ENCODE measurements at regions not wholly inside any gene's neighbourhood (a gene's known extent, or its start where the extent isn't known, plus 50 kb on each side); places are given as distances from the start of the nearest gene placed in this dataset.
"Not testable (repeated sequence)": the region's sequence is repeated elsewhere in the genome, so short reads cannot be mapped to it uniquely, and the experiment has no call there.

DNA sequence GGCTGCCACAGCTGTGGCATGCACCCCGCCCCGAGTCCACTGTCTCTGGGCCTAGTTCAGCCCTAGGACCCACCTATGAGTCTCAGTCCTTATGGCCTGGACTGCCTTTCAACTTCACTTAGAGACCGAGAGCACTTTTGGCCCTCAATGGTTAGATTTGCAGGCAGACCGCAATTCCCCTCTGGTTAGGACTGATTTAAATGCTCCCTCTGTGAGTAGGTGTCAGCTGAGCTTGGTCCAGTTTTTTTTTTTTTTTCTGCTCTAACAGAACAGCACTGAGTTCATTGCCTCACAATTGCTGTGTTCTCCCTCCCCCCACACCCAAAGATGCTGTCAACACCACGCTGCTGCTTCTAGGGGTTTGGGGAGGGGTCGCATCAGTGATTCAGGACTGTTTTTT, 143.2 kb downstream of the BMP15 start:
- no peak overlapping the region for H3K4me3 ChIP-seq (ENCODE audit: low read depth, low read length)
- TF ChIP-seq, protein P1, sequence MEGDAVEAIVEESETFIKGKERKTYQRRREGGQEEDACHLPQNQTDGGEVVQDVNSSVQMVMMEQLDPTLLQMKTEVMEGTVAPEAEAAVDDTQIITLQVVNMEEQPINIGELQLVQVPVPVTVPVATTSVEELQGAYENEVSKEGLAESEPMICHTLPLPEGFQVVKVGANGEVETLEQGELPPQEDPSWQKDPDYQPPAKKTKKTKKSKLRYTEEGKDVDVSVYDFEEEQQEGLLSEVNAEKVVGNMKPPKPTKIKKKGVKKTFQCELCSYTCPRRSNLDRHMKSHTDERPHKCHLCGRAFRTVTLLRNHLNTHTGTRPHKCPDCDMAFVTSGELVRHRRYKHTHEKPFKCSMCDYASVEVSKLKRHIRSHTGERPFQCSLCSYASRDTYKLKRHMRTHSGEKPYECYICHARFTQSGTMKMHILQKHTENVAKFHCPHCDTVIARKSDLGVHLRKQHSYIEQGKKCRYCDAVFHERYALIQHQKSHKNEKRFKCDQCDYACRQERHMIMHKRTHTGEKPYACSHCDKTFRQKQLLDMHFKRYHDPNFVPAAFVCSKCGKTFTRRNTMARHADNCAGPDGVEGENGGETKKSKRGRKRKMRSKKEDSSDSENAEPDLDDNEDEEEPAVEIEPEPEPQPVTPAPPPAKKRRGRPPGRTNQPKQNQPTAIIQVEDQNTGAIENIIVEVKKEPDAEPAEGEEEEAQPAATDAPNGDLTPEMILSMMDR (IDR thresholded peaks at IDR 0.05; ENCODE audit: borderline replicate concordance, insufficient read depth, low read depth, low read length): no peak

DNA sequence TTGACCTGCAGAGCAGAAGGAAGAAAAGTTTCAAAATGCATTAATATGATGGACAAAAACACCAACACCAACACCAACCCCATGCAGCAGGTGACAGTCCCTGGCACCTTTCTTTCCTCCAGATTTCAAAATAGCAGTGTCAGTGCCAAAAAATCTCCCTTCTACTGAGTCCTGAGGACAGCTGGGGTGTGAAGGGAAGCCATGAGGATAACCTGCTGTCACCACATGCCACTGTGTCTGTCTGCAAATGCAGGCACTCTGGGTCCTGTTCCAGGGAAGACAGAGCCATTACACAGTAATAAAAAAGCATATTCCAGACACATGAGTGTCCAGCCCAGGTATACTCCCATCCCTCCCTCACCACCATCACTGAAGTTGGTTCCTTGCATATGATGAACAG, 187.5 kb downstream of the BMP15 start:
- TF ChIP-seq, protein P1 (IDR thresholded peaks at IDR 0.05; ENCODE audit: borderline replicate concordance, insufficient read depth, low read depth, low read length): no peak
- H3K4me3 ChIP-seq (ENCODE audit: low read depth, low read length): no peak overlapping the region

DNA sequence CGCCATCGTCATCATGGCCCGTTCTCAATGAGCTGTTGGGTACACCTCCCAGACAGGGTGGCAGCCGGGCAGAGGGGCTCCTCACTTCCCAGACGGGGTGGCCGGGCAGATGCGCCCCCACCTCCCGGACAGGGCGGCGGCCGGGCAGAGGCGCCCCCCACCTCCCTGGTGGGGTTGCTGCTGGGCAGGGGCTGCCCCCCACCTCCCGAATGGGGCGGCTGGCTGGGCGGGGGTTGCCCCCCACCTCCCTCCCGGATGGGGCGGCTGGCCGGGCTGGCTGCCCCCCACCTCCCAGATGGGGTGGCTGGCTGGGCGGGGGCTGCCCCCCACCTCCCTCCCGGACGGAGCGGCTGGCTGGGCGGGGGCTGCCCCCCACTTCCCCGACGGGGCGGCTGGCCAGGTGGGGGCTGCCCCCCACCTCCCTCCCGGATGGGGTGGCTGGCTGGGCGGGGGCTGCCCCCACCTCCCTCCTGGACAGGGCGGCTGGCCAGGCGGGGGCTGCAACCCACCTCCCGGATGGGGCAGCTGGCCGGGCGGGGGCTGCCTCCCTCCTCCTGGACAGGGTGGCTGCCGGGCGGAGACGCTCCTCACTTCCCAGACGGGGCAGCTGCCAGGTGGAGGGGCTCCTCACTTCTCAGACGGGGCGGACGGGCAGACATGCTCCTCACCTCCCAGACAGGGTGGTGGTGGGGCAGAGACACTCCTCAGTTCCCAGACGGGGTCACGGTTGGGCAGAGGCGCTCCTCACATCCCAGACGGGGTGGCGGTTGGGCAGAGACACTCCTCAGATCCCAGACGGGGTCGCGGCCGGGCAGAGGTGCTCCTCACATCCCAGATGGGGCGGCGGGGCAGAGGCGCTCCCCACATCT, 208.8 kb downstream of the BMP15 start:
- not testable (repeated sequence) for H3K4me3 ChIP-seq (ENCODE audit: low read depth, low read length)

DNA sequence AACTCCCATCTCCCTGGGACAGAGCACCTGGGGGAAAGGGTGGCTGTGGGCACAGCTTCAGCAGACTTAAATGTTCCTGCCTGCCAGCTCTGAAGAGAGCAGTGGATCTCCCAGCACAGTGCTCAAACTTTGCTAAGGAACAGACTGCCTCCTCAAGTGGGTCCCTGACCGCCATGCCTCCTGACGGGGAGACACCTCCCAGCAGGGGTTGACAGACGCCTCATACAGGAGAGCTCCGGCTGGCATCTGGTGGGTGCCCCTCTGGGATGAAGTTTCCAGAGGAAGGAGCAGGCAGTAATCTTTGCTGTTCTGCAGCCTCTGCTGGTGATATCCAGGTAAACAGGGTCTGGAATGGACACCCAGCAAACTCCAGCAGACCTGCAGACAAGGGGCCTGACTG, 206.9 kb upstream of the NUDT10 start:
- H3K4me3 ChIP-seq (ENCODE audit: low read depth, low read length): not testable (repeated sequence)

DNA sequence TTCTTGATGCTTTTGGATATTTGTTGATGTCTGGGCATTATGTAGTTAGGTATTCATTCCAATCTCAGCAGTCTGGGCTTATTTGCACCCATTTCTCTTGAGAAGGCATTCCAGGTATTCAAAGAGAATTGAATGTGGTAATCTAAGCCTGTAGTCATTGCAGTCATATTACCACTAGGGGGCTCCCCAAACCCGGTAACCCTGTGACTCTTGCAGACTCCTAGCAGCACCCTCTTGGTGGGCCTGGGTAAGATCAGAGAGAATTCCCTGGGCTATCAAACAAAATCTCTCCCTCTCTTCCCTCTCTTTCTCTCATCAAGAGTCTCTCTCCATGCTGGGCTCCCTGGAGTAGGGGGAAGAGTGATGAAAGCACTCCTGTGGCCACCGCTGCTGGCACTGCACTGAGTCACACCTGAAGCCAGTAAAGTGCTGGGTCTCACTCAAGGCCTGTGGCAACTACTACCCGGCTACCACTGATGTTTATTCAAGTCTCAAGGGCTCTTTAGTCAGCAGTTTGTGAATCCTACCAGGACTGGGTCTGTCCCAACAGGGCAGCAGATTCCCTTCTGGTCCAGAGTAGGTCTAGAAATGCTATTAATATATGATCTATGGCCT, 187.7 kb upstream of the NUDT10 start:
- TF ChIP-seq, protein P1 (IDR thresholded peaks at IDR 0.05; ENCODE audit: borderline replicate concordance, insufficient read depth, low read depth, low read length): peak; percentile 81
- no peak overlapping the region for H3K4me3 ChIP-seq (ENCODE audit: low read depth, low read length)

DNA sequence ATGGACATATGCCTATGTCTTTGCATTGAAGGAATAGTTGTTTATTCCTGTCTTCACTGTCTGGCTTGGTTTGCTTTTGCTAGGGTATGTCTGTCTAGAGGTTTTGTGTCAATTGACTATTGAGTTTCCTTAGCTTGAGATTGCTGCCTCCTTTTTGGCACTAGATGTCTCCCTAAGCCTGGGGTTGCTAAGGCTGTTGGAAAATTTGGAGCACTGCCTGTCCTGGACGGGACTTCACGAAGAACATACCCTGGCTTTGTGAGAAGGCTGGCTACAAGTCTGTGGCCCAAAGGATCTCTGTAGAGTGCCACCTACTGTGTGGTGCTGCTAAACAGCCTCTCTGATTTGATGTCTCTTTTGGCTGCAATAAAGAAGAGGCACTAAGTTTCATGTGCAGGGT, 183.8 kb upstream of the NUDT10 start:
- TF ChIP-seq, protein P1 (IDR thresholded peaks at IDR 0.05; ENCODE audit: borderline replicate concordance, insufficient read depth, low read depth, low read length): no peak
- H3K4me3 ChIP-seq (ENCODE audit: low read depth, low read length): no peak overlapping the region

DNA sequence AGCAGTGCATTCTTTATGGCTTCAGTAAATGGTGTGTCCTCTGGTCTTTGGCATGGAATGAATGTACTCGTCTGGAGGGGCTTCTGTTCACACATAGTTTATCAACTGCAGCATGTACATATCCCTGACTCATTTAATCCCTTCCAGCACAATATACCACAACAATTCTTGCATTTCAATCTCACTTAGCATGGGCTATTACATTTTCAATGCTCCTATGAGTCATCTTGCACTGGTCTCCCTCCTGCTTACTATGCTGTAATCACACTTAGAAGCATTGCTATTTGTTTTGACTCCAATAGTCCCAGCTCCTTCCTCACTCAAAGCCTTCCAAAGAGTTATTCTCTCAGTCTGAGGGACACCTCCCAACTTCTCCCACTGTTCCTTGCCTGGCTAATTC, 180.9 kb upstream of the NUDT10 start:
- TF ChIP-seq, protein P1 (IDR thresholded peaks at IDR 0.05; ENCODE audit: borderline replicate concordance, insufficient read depth, low read depth, low read length): no peak
- H3K4me3 ChIP-seq (ENCODE audit: low read depth, low read length): no peak overlapping the region

DNA sequence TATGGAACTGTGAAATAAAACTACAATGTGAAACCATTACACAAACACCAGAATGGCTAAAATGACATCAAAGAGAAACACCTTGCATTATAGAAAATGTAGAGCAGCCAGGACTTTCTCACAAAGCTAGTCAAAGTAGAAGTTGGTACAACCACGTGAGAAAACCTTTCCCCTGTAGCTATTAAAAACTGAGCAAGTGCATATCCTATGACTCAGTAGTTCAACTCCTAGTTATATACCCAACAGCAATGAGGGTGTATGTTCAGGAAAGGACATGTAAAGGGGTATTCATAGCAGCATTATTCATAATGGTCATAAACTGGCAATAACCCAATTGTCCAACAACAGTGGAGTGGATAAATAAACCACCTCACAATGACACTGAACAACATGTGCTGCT, 177.5 kb upstream of the NUDT10 start:
- no peak overlapping the region for H3K4me3 ChIP-seq (ENCODE audit: low read depth, low read length)
- TF ChIP-seq, protein P1 (IDR thresholded peaks at IDR 0.05; ENCODE audit: borderline replicate concordance, insufficient read depth, low read depth, low read length): no peak
